ENCODE measurements at regions not wholly inside any gene's neighbourhood (a gene's known extent, or its start where the extent isn't known, plus 50 kb on each side); places are given as distances from the start of the nearest gene placed in this dataset.
A peak's percentile ranks its signal among the peaks of the same experiment; 100 is the strongest.

DNA sequence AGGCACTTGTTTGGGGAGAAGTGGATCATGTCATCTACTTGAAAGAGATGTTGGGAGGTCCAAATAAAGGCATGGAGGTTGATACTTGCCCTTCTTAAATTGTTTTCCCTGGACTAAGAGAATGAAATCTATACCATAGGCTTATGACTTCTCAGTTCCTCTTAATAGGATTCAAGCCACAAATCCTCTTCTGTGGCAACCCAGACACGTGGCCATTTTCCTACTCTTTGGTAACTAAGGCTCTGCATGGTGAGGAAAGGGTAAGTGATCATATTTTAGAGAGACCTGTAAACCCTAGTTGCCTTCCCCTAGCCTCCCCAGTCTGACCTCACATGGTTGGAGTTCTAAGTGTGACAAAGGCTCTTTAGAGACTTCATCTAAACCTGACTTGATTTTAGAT, 72.9 kb upstream of the CD44 start:
- Mint-ChIP-seq H3K27me3 (ENCODE audit: low read depth) (peaks cover 16% of the 10 kb centered on the region), H3K27ac (no peak overlapping the region), H3K4me3 (no peak overlapping the region), H3K9me3 (peaks cover 27% of the 10 kb centered on the region), H3K4me1 (ENCODE audit: low read depth) (peaks cover 18% of the 10 kb centered on the region), H3K36me3 (ENCODE audit: low read depth) (peaks cover 21% of the 10 kb centered on the region)

DNA sequence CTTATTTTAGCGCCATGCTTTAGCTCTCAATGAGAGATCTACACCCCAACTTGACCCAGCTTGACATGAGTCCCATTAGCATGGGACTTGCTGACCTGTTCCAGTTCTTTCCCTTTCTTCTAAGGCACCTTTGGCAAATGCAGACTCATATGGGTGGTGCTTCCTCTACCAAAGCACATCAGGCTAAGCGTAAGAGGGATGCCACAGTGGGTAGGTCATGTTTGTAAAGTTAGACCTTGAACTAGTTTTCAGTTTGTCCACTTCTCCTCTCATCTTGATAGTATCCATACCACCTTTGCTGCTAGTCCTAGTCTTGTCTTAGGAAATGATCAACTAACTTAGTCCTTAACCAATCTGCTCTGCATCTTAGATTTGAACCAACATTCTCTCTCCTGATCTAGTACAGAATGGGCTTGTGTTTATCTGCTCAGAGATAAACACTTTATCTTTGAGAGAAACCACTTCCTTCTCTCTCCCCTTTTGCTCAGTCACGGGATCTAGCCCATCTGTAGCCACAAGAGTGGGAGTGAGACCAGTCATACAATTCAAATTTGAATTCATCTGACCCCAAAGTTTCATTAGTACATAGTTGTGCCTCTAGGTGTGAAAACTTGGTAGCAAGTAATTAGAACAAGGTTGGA, 72.1 kb upstream of the CD44 start:
- peak overlapping the region; percentile 49 for H3K27ac Mint-ChIP-seq
- H3K36me3 Mint-ChIP-seq (ENCODE audit: low read depth), result peaks cover 22% of the 10 kb centered on the region
- H3K27me3 Mint-ChIP-seq (ENCODE audit: low read depth), result peaks cover 16% of the 10 kb centered on the region
- peaks cover 33% of the 10 kb centered on the region for H3K9me3 Mint-ChIP-seq
- peak overlapping the region; percentile 18 for H3K4me3 Mint-ChIP-seq
- peaks cover 18% of the 10 kb centered on the region for H3K4me1 Mint-ChIP-seq (ENCODE audit: low read depth)

DNA sequence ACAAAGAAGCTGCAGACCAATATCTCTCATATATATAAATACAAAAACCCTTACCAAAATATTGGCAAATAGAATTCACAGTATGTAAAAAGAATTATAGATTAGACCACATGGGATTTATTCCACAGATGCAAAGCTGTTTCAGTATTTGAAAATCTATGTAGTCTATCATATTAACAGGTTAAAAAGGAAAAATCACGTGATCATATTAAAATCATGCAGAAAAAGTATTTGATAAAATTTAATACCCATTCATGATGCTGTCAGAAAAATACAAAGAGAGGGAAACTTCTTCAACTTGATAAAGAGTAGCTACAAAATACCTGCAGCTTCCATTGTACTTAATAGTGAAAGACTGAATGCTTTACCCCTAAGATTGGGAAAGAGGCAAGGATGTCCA, 67.2 kb upstream of the CD44 start:
- peaks cover 24% of the 10 kb centered on the region for H3K36me3 Mint-ChIP-seq (ENCODE audit: low read depth)
- peaks cover 24% of the 10 kb centered on the region for H3K4me1 Mint-ChIP-seq (ENCODE audit: low read depth)
- peaks cover 46% of the 10 kb centered on the region for H3K9me3 Mint-ChIP-seq
- peaks cover 4% of the 10 kb centered on the region for H3K27me3 Mint-ChIP-seq (ENCODE audit: low read depth)
- H3K4me3 Mint-ChIP-seq, result no peak overlapping the region
- no peak overlapping the region for H3K27ac Mint-ChIP-seq

DNA sequence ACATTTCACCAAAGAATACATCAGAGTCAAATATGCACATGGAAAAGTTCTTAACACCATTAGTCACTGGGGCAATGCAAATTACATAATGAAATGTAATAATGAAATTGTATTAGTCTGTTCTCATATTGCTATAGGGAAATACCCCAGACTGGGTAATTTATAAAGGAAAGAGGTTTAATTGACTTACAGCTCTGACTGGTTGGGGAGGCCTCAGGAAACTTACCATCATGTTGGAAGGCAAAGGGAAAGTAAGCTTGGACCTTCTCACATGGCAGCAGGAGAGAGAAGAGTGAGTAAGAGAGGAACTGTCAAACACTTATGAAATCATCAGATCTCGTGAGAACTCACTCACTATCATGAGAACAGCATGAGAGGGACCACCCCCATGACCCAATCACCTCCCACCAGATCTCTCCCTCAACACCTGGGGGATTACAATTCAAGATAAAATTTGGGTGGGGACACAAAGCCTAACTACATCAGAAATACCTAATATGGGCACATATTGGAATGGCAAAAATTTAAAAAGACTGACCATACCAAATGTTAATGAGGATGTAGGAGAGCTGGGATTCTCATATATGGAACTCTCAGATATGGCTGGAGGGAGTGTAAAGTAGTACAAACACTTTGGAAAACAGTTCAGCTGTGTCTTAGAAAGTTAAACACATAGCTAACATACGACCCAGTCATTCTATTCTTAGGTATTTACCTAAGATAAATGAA, 65.1 kb upstream of the CD44 start:
- no peak overlapping the region for H3K27ac Mint-ChIP-seq
- H3K27me3 Mint-ChIP-seq (ENCODE audit: low read depth), result no peaks in the 10 kb centered on the region
- peaks cover 40% of the 10 kb centered on the region for H3K9me3 Mint-ChIP-seq
- H3K4me3 Mint-ChIP-seq, result no peak overlapping the region
- H3K36me3 Mint-ChIP-seq (ENCODE audit: low read depth), result peaks cover 21% of the 10 kb centered on the region
- peaks cover 34% of the 10 kb centered on the region for H3K4me1 Mint-ChIP-seq (ENCODE audit: low read depth)

DNA sequence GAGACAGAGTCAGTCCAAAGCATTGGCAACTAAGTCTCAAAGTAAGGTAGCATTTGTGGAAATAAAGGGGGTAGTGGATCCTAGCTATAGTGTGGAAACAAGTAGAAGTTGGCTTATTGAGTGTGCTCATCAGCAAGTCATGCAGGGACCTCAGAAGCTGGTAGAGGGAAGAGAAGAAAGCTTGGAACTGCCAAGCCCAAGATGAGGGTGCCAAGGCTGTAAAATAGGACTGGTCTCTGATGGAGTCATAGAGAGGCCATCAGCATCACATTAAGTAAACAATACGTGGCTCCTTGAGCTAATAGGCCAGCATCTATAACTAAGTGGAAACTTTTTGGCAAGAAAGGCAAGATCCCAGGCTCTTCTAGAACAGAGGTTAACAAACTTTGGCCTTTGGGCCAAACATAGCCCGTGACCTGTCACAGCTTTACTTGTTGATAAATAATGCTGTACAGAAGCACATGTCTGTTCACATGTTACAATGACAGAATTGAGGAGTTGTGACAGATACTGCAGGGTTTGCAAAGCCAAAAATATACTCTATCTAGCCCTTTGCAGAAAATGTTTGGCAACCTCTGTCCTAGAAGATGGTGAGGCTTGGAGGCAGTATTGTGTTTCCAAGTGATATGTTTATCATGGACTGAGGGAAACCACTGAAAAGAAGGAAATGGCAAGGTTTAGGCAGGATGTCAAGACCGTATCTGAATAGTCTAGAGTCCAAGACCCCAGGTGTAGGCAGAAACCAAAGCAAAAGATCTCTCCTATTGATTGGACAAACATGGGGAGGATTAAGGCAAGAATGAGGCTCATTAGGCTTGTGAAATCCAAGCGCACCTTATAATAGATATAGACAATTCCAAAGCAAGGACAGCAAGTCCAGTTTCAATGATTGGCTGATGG, 62.5 kb upstream of the CD44 start:
- Mint-ChIP-seq H3K27ac (peak overlapping the region; percentile 43), H3K4me1 (ENCODE audit: low read depth) (peaks cover 53% of the 10 kb centered on the region), H3K4me3 (peak overlapping the region; percentile 15), H3K9me3 (peaks cover 20% of the 10 kb centered on the region), H3K36me3 (ENCODE audit: low read depth) (peaks cover 16% of the 10 kb centered on the region), H3K27me3 (ENCODE audit: low read depth) (peaks cover 4% of the 10 kb centered on the region)

DNA sequence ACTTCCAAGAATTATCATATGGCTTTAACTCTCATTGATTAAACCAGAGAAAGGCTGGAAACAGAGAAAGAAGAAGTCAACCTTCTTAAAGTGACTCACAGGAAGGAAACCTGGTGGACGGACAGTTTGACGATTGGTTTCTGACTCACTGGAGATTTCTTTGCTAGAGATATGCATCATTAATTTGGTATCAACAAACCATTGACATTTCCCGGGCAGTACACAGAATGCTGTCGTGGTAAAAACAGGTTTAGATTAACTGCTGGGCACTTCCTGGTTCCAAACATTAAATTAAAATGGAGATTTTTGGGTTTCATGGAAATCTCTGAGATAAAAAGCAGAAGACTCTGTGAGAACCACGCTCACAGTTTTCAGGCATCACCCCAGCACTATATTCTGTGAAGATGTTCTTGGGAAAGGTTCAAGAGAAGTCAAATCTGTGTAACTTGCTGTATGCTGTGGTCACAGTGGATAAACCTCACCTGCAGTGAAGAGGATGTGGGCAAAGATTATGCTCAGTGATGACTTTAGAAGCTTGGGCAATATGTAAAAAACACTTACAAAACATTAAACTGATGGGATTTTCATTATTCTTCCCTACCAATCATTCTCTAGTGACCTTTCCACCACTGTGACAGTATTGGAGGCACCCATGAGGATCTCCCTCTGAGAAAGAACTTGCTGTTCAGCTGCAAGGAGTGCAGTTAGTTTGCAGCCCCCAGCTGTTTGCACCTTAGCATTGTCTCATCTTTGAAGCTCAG, 61.1 kb upstream of the CD44 start:
- peak overlapping the region; percentile 94 for H3K27ac Mint-ChIP-seq
- peaks cover 9% of the 10 kb centered on the region for H3K9me3 Mint-ChIP-seq
- H3K27me3 Mint-ChIP-seq (ENCODE audit: low read depth), result peaks cover 4% of the 10 kb centered on the region
- H3K4me3 Mint-ChIP-seq, result peak overlapping the region; percentile 66
- peaks cover 16% of the 10 kb centered on the region for H3K36me3 Mint-ChIP-seq (ENCODE audit: low read depth)
- peaks cover 61% of the 10 kb centered on the region for H3K4me1 Mint-ChIP-seq (ENCODE audit: low read depth)

DNA sequence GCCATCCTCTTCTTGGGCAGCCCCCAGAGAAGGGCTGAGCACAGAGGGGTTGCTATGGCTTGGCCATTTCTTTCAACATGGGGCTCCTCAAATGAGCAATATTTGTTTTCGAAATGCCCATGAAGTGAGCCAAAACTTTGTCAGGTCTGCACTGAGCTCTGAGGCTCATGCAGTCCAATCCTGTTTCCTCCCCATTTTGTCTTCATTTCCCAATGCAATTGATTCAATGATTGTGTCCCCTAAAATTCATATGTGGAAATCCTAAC, 60.6 kb upstream of the CD44 start:
- Mint-ChIP-seq H3K36me3 (ENCODE audit: low read depth) (peaks cover 16% of the 10 kb centered on the region), H3K27me3 (ENCODE audit: low read depth) (peaks cover 4% of the 10 kb centered on the region), H3K9me3 (peaks cover 4% of the 10 kb centered on the region), H3K4me3 (peak overlapping the region; percentile 66), H3K27ac (peak overlapping the region; percentile 94), H3K4me1 (ENCODE audit: low read depth) (peaks cover 65% of the 10 kb centered on the region)

DNA sequence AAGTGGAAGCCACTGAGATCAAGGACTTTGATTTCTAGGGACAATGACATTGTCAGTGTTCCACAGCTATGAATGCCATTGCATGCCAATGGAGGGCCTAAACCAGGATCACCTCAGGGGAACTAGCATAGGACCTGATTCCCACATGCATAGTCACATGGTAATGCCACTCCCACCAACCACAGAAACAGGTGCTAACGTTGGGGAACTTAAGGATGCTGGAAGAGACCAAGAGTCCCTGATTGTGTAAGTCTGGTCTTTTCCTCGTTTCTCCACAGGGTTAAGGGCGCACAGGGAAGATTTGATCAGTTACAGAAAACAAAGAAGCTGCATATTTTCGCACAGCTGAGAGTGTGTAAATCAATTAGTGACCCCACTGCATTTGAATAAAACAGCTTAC, 59.4 kb upstream of the CD44 start:
- H3K27me3 Mint-ChIP-seq (ENCODE audit: low read depth), result peaks cover 4% of the 10 kb centered on the region
- no peaks in the 10 kb centered on the region for H3K9me3 Mint-ChIP-seq
- peaks cover 15% of the 10 kb centered on the region for H3K36me3 Mint-ChIP-seq (ENCODE audit: low read depth)
- H3K27ac Mint-ChIP-seq, result no peak overlapping the region
- peaks cover 77% of the 10 kb centered on the region for H3K4me1 Mint-ChIP-seq (ENCODE audit: low read depth)
- no peak overlapping the region for H3K4me3 Mint-ChIP-seq

DNA sequence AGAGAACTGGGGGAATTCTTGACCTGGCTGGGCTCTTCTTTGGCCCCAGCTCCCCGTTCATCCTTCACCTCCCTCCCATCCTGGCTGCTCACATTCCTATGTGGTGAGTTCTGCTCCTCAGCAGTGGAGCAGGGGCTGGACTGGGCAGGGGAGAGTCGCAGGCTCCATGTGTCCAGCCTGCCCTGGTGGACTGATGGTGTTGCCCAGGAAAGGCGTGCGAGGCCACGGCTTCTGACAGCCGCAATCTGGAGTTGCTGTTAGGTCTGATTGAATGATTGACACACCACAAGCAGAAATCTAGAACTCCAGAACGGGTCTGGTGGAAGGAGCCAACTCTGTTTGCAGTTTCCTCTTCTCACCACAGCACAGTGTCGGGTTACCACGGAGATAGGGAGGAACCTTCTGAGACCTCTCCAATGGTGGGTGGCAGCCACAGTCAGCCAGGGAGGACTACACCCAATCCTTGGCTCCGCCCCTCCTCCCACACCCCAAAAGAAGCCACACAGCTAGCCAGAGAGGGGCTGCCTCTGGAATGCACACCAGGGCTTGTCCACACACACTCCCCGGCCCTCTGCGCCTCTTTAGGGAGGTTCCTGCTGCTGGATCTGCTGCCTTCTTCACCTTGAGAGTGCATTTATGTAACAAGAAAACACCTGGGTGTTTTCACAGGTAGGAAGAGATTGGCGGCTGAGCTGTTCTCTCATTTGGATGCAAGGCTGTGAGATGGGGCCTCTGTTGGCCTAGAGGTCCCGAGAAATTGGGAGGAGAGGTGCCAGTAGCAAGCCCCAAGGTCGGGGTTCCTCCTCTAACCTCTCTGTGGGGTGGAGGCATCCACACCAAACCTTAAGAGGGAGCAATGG, 56.4 kb upstream of the CD44 start:
- Mint-ChIP-seq H3K27me3 (ENCODE audit: low read depth) (peaks cover 4% of the 10 kb centered on the region), H3K27ac (peak overlapping the region; percentile 89), H3K9me3 (no peaks in the 10 kb centered on the region)

DNA sequence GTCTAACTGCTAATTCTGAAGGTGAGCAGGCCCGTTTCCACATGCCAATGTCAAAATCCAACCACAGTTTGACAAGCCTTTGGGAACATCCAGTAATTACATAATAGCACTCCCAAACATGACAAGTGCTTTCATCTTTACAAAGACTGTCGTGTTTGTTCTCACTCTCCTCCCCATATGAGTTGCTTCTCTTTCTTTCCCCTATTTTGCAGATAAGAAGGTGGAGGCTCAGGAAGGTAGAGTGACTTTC, 55.9 kb upstream of the CD44 start:
- H3K4me3 Mint-ChIP-seq, result peak overlapping the region; percentile 66
- peak overlapping the region; percentile 89 for H3K27ac Mint-ChIP-seq
- H3K9me3 Mint-ChIP-seq, result no peaks in the 10 kb centered on the region
- peaks cover 11% of the 10 kb centered on the region for H3K36me3 Mint-ChIP-seq (ENCODE audit: low read depth)
- peaks cover 4% of the 10 kb centered on the region for H3K27me3 Mint-ChIP-seq (ENCODE audit: low read depth)
- H3K4me1 Mint-ChIP-seq (ENCODE audit: low read depth), result peaks cover 75% of the 10 kb centered on the region

More for the DNA sequence above, 56.4 kb upstream of the CD44 start:
- Mint-ChIP-seq H3K4me1 (ENCODE audit: low read depth) (peaks cover 75% of the 10 kb centered on the region), H3K4me3 (peak overlapping the region; percentile 66), H3K36me3 (ENCODE audit: low read depth) (peaks cover 11% of the 10 kb centered on the region)

DNA sequence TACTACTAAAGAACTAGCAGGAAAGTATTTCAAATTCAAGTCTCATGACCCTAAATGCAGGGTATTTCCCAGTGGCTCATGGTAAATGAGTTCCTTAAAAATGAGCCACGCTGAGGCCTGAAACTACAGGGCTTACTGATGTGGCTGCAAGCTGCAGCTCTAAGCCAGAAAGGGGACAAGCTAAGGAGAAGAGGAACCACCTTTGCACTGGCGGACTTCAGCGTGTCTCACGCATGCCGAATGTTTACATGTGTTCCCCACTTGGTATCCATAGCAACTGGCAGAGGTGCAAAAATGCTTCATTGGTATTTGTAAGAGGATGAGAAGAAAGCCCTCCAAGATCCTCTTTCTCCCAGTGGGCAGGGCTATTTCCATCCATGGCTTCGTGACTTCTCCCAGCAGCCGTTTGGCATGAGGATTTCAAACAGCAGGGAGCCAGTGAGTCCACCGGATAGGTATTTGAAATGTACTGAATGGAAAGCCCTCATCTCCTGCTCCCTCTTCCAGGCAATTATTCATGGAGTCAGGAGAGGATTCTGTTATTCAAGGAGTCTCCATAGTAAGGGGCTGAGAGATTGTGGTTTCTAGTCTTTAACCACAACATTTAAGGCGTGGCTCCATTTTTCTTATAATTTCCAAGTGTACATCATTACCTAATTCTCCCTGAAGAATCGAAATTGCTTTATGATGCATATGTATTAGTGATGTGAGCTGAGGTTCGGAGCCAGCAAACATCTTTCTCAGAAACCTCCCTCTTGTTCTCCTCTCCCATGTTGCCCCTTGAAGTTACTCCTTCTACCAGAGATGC, 55.3 kb upstream of the CD44 start:
- Mint-ChIP-seq H3K27ac (peak overlapping the region; percentile 89), H3K4me1 (ENCODE audit: low read depth) (peaks cover 75% of the 10 kb centered on the region), H3K36me3 (ENCODE audit: low read depth) (peaks cover 12% of the 10 kb centered on the region), H3K27me3 (ENCODE audit: low read depth) (peaks cover 5% of the 10 kb centered on the region), H3K4me3 (peak overlapping the region; percentile 66), H3K9me3 (no peaks in the 10 kb centered on the region)

DNA sequence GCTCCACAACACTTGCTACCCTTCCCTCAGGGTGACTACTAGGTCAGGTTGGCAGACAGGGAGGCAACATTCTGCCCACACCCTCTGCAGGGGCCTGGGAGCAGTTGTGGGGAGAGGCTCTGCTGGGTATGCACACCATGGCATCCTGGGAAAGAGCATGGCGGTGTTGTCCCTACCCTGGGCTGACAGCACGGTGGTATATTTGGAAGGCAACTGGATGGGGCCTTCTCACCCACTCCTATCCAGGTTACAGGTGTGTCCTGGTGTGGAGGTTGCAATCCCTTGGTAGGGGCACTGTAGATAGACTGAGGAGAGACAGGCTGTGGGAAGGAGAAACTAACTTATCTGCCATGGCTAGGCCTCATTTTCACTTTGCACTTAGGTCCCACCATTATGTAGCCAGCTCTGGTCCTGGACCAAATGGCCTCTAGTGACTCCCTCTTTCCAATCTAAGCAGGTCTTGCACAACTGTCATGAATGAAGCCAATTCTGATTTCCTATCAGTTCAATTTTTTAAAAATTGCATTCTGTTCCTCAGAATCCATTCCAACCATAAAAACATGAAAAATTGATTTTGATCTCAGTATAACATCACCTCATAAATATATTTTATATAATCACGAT, 54.0 kb upstream of the CD44 start:
- H3K36me3 Mint-ChIP-seq (ENCODE audit: low read depth), result peaks cover 14% of the 10 kb centered on the region
- H3K4me1 Mint-ChIP-seq (ENCODE audit: low read depth), result peaks cover 64% of the 10 kb centered on the region
- H3K27me3 Mint-ChIP-seq (ENCODE audit: low read depth), result peaks cover 4% of the 10 kb centered on the region
- peak overlapping the region; percentile 52 for H3K27ac Mint-ChIP-seq
- H3K4me3 Mint-ChIP-seq, result no peak overlapping the region
- no peaks in the 10 kb centered on the region for H3K9me3 Mint-ChIP-seq

Data from T-helper 1 cell treated with Interleukin-12 subunit alpha and Interleukin-12 subunit beta and Interleukin-4 antibody, amounts not matched to agents 30 μg/mL and 1 μg/mL, for 36 hours (primary cell).